ENCODE measurements at regions not wholly inside any gene's neighbourhood (a gene's known extent, or its start where the extent isn't known, plus 50 kb on each side); places are given as distances from the start of the nearest gene placed in this dataset.

DNA sequence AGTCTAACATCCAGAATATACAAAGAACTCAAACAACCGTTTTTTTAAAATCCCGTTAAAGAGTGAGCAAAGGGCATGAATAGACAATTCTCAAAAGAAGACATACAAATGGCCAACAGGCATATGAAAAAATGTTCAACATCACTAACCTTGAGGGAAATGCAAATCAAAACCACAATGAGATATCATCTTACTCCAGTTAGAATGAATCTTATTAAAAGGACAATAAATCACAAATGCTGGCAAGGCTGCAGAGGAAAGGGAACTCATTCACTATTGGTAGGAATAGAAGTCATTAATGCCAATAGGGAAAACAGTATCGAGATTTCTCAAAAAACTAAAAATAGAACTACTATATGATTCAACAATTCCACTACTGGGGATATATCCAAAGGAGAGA is 520.1 kb downstream of the RMST start:
- TF ChIP-seq CTCF (IDR thresholded peaks at IDR 0.05; ENCODE audit: low read depth, low read length), result no peak
- no peak for TF ChIP-seq EZH2phosphoT487 (IDR thresholded peaks at IDR 0.05; ENCODE audit: low read depth)

Data from OCI-LY3 (cell line).